ENCODE measurements at regions not wholly inside any gene's neighbourhood (a gene's known extent, or its start where the extent isn't known, plus 50 kb on each side); places are given as distances from the start of the nearest gene placed in this dataset.

DNA sequence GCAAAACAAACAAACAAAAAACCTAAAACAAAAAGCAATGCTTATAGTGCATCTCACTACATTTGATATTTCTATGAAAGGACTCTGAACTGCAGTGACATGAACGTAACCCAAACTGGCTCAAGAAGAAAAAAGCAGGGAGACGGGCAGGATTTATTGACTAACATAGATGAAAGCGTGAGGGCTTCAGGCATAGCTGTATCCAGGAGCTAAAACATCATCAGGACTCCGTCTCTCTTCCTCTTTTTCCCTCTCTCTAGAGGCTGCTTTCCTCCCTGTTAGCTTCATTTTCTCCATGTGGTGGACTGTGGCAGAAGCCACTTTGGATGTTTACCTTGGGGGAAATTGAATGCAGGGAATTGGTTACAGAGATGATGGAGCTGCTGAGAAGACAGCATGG lies 418.2 kb upstream of the PROK2 start:
- no peaks in the 10 kb centered on the region for H4K20me1 ChIP-seq (ENCODE audit: low read depth)
- Mint-ChIP-seq H3K27ac (peak overlapping the region; percentile 32), H3K4me1 (no peaks in the 10 kb centered on the region), H3K27me3 (ENCODE audit: insufficient read depth, low read depth) (peaks cover 6% of the 10 kb centered on the region), H3K9me3 (peaks cover 7% of the 10 kb centered on the region), H3K4me3 (no peak overlapping the region), H3K36me3 (no peaks in the 10 kb centered on the region)
- no peaks in the 10 kb centered on the region for H3K79me2 ChIP-seq (ENCODE audit: low read depth)
- H3K4me2 ChIP-seq: no peak overlapping the region
- no peaks in the 10 kb centered on the region for H3K27me3 ChIP-seq
- no peaks in the 10 kb centered on the region for H3F3A ChIP-seq (ENCODE audit: low read depth)
- H3K4me1 ChIP-seq: no peaks in the 10 kb centered on the region
- H3K36me3 ChIP-seq: no peaks in the 10 kb centered on the region
- no peak for DNase-seq (ENCODE audit: low spot score)
- no peak overlapping the region for H3K4me3 ChIP-seq
- no peak overlapping the region for H3K27ac ChIP-seq
- no peak overlapping the region for H3K9ac ChIP-seq
- H2AFZ ChIP-seq (replicated peaks): no peak overlapping the region
- TF ChIP-seq, protein P1, sequence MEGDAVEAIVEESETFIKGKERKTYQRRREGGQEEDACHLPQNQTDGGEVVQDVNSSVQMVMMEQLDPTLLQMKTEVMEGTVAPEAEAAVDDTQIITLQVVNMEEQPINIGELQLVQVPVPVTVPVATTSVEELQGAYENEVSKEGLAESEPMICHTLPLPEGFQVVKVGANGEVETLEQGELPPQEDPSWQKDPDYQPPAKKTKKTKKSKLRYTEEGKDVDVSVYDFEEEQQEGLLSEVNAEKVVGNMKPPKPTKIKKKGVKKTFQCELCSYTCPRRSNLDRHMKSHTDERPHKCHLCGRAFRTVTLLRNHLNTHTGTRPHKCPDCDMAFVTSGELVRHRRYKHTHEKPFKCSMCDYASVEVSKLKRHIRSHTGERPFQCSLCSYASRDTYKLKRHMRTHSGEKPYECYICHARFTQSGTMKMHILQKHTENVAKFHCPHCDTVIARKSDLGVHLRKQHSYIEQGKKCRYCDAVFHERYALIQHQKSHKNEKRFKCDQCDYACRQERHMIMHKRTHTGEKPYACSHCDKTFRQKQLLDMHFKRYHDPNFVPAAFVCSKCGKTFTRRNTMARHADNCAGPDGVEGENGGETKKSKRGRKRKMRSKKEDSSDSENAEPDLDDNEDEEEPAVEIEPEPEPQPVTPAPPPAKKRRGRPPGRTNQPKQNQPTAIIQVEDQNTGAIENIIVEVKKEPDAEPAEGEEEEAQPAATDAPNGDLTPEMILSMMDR (IDR thresholded peaks at IDR 0.05): no peak
- TF ChIP-seq EZH2phosphoT487 (IDR thresholded peaks at IDR 0.05) (no peak), EZH2 (IDR thresholded peaks at IDR 0.05) (no peak)
- H3K9me3 ChIP-seq (ENCODE audit: low read depth): no peaks in the 10 kb centered on the region

DNA sequence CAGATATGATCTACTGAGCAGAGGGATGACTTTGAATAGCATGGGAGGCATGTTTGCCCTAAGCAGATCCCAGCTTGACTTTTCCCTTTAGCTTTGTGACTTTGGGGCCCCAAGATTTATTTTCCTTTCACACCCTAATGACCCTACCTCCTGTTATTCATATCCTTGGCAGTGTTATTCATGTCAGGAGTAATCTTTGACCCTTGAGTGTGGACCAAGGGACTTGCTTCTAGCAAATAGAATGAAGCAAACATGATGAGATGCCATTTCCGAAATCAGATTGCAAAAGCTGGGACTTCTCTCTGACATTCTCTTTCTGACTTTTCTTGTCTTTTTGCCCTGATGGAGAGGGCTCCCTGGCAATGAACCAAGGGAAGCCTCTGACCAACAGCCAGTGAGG lies 415.4 kb upstream of the PROK2 start:
- H3K79me2 ChIP-seq (ENCODE audit: low read depth): no peaks in the 10 kb centered on the region
- no peaks in the 10 kb centered on the region for H3K36me3 ChIP-seq
- H3K36me3 Mint-ChIP-seq: no peaks in the 10 kb centered on the region
- no peaks in the 10 kb centered on the region for H3K4me1 Mint-ChIP-seq
- TF ChIP-seq EZH2phosphoT487 (IDR thresholded peaks at IDR 0.05) (no peak), EZH2 (IDR thresholded peaks at IDR 0.05) (no peak)
- TF ChIP-seq, protein P1 (IDR thresholded peaks at IDR 0.05): no peak
- H3K27me3 Mint-ChIP-seq (ENCODE audit: insufficient read depth, low read depth): peaks cover 16% of the 10 kb centered on the region
- H3K4me1 ChIP-seq: no peaks in the 10 kb centered on the region
- H3K4me2 ChIP-seq: no peak overlapping the region
- H3K9me3 ChIP-seq (ENCODE audit: low read depth): no peaks in the 10 kb centered on the region
- H3K27ac ChIP-seq: no peak overlapping the region
- no peak overlapping the region for H3K9ac ChIP-seq
- no peak overlapping the region for H3K27ac Mint-ChIP-seq
- no peaks in the 10 kb centered on the region for H3F3A ChIP-seq (ENCODE audit: low read depth)
- no peak overlapping the region for H3K4me3 ChIP-seq
- no peak overlapping the region for H2AFZ ChIP-seq (replicated peaks)
- no peaks in the 10 kb centered on the region for H4K20me1 ChIP-seq (ENCODE audit: low read depth)
- no peak overlapping the region for H3K4me3 Mint-ChIP-seq
- DNase-seq (ENCODE audit: low spot score): no peak
- no peaks in the 10 kb centered on the region for H3K27me3 ChIP-seq
- H3K9me3 Mint-ChIP-seq: peaks cover 7% of the 10 kb centered on the region

DNA sequence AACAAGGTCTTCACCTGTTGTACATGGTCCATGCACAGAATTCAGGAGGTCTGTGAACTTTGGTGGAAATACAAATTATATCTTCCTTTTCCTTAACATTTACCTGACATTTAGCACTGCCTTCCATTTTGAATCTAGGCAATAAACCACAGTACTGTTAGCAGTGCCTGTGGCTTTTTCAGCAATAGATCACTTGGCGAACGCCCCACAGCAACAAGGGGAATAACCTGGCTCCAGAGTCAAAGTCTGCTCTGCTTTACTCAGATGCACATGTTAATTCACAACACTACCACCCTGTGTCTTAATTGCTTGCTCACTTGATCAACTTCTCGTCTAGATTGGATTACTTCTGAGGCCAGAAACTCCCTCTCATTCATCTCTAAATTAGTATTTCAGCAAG lies 414.6 kb upstream of the PROK2 start:
- Histone ChIP-seq H3K36me3 (no peaks in the 10 kb centered on the region), H3K9me3 (ENCODE audit: low read depth) (no peaks in the 10 kb centered on the region), H4K20me1 (ENCODE audit: low read depth) (no peaks in the 10 kb centered on the region), H3K4me3 (no peak overlapping the region), H2AFZ (replicated peaks) (no peak overlapping the region), H3K27ac (no peak overlapping the region), H3K4me2 (no peak overlapping the region), H3K27me3 (no peaks in the 10 kb centered on the region), H3K9ac (no peak overlapping the region), H3K4me1 (no peaks in the 10 kb centered on the region), H3K79me2 (ENCODE audit: low read depth) (no peaks in the 10 kb centered on the region), H3F3A (ENCODE audit: low read depth) (no peaks in the 10 kb centered on the region)
- Mint-ChIP-seq H3K27ac (no peak overlapping the region), H3K27me3 (ENCODE audit: insufficient read depth, low read depth) (peaks cover 16% of the 10 kb centered on the region), H3K4me3 (no peak overlapping the region), H3K4me1 (peaks cover 2% of the 10 kb centered on the region), H3K9me3 (peaks cover 7% of the 10 kb centered on the region), H3K36me3 (no peaks in the 10 kb centered on the region)
- no peak for DNase-seq (ENCODE audit: low spot score)
- TF ChIP-seq EZH2phosphoT487 (IDR thresholded peaks at IDR 0.05) (no peak), EZH2 (IDR thresholded peaks at IDR 0.05) (no peak)
- TF ChIP-seq, protein P1 (IDR thresholded peaks at IDR 0.05): no peak
